NCI-H187 (cell line): ENCODE measurements at regions not wholly inside any gene's neighbourhood (a gene's known extent, or its start where the extent isn't known, plus 50 kb on each side); places are given as distances from the start of the nearest gene placed in this dataset.

Source experiments
- DNase-seq, 2 experiments: peaks; one replicate each; lab custom pipeline; 2025; lab: John Stamatoyannopoulos, UW

DNA sequence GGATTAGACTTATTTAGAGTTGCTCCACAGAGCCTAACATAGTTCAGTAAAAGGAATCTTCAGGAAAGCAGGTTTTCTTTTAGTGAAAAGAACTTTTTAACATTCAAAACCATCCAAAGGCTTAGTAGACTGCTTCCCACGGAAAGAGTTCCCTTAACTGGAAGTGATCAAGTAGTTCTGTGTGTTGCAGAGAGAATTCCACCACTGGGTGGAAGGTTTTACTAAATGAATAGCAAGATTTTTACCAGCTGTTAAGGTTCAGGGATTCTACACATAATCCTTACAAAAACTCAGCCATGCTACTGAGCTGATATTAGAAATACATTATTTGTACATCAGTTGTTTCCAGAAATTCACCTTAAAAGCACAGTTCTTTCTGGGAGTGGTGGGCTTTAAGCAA lies 119.7 kb downstream of the GDAP2 start:
- DNase-seq = no peak

DNA sequence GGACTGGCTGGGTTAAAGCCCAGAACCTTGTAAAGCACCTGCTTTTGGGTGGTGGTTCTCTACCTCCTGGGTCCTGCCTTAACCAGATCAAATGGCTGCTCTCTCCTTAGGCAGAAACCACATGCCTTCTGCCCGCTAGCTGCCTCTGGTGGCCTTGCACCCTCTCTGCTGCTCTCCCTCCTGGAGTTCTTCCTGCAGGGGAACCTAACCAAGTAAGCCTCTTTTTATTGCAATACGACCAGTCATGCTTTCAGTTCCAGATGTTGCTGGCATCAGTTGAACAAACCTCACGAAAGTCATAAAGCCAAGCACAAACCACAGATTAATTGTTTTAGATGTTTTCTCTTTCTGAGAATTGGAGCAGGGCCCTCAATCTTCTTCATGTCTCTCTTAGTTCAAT lies 118.9 kb downstream of the GDAP2 start:
- no peak for DNase-seq

GRCh38 chr1:117812869-117813511 lies 116.4 kb downstream of the GDAP2 start:
- no peak for DNase-seq
